ENCODE measurements at regions not wholly inside any gene's neighbourhood (a gene's known extent, or its start where the extent isn't known, plus 50 kb on each side); places are given as distances from the start of the nearest gene placed in this dataset.

- H3K27me3 ChIP-seq (ENCODE audit: control insufficient read depth in 4 of 4, insufficient read depth in 4 of 4, low read length in 3 of 4): peaks cover 0 to 3% (median 0%) of the 10 kb centered on the region in 4 donors
- 81% methylated on average over 25 of the region's 25 CpGs for WGBS
- H3K9me3 ChIP-seq (ENCODE audit: control insufficient read depth in 4 of 4, low read length in 3 of 4): no peaks in the 10 kb centered on the region
- no peak for DNase-seq (ENCODE audit: low spot score)
- H3K27ac ChIP-seq (ENCODE audit: low read depth in 1 of 2, low read length in 2 of 2): no peak overlapping the region
- H3K9ac ChIP-seq (ENCODE audit: low read depth in 1 of 2, low read length in 2 of 2): no peak overlapping the region
- TF ChIP-seq, protein P1, sequence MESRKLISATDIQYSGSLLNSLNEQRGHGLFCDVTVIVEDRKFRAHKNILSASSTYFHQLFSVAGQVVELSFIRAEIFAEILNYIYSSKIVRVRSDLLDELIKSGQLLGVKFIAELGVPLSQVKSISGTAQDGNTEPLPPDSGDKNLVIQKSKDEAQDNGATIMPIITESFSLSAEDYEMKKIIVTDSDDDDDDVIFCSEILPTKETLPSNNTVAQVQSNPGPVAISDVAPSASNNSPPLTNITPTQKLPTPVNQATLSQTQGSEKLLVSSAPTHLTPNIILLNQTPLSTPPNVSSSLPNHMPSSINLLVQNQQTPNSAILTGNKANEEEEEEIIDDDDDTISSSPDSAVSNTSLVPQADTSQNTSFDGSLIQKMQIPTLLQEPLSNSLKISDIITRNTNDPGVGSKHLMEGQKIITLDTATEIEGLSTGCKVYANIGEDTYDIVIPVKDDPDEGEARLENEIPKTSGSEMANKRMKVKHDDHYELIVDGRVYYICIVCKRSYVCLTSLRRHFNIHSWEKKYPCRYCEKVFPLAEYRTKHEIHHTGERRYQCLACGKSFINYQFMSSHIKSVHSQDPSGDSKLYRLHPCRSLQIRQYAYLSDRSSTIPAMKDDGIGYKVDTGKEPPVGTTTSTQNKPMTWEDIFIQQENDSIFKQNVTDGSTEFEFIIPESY (IDR thresholded peaks at IDR 0.05): no peak
- no peak for TF ChIP-seq FOXA2 (IDR thresholded peaks at IDR 0.05)
- TF ChIP-seq, protein P2, sequence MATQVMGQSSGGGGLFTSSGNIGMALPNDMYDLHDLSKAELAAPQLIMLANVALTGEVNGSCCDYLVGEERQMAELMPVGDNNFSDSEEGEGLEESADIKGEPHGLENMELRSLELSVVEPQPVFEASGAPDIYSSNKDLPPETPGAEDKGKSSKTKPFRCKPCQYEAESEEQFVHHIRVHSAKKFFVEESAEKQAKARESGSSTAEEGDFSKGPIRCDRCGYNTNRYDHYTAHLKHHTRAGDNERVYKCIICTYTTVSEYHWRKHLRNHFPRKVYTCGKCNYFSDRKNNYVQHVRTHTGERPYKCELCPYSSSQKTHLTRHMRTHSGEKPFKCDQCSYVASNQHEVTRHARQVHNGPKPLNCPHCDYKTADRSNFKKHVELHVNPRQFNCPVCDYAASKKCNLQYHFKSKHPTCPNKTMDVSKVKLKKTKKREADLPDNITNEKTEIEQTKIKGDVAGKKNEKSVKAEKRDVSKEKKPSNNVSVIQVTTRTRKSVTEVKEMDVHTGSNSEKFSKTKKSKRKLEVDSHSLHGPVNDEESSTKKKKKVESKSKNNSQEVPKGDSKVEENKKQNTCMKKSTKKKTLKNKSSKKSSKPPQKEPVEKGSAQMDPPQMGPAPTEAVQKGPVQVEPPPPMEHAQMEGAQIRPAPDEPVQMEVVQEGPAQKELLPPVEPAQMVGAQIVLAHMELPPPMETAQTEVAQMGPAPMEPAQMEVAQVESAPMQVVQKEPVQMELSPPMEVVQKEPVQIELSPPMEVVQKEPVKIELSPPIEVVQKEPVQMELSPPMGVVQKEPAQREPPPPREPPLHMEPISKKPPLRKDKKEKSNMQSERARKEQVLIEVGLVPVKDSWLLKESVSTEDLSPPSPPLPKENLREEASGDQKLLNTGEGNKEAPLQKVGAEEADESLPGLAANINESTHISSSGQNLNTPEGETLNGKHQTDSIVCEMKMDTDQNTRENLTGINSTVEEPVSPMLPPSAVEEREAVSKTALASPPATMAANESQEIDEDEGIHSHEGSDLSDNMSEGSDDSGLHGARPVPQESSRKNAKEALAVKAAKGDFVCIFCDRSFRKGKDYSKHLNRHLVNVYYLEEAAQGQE (IDR thresholded peaks at IDR 0.05): no peak
- TF ChIP-seq YY1 (IDR thresholded peaks at IDR 0.05): no peak
- TF ChIP-seq JUND (IDR thresholded peaks at IDR 0.05): no peak
- no peak for TF ChIP-seq HNF4A (conservative IDR thresholded peaks at IDR 0.05)
- no peak for TF ChIP-seq HNF4G (IDR thresholded peaks at IDR 0.05)
- TF ChIP-seq, protein P3, sequence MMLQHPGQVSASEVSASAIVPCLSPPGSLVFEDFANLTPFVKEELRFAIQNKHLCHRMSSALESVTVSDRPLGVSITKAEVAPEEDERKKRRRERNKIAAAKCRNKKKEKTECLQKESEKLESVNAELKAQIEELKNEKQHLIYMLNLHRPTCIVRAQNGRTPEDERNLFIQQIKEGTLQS (IDR thresholded peaks at IDR 0.05): no peak
- TF ChIP-seq RXRA (IDR thresholded peaks at IDR 0.05): no peak
- TF ChIP-seq TAF1 (conservative IDR thresholded peaks at IDR 0.05): no peak
- no peak for TF ChIP-seq EGR1 (IDR thresholded peaks at IDR 0.05; ENCODE audit: low read depth in 2 of 2)
- TF ChIP-seq GABPA (IDR thresholded peaks at IDR 0.05 in 1 of 2, conservative IDR thresholded peaks at IDR 0.05 in 1 of 2): no peak
- TF ChIP-seq NR2F2 (IDR thresholded peaks at IDR 0.05): no peak
- TF ChIP-seq SP1 (IDR thresholded peaks at IDR 0.05): no peak
- no peak for TF ChIP-seq RAD21 (IDR thresholded peaks at IDR 0.05)
- no peaks in the 10 kb centered on the region for H3K36me3 ChIP-seq (ENCODE audit: control insufficient read depth in 4 of 4, insufficient read depth in 3 of 4, low read depth in 1 of 4, low read length in 3 of 4)
- H3K4me3 ChIP-seq (ENCODE audit: low read depth in 1 of 3, low read length in 3 of 3): no peak overlapping the region
- H3K4me1 ChIP-seq (ENCODE audit: control insufficient read depth in 4 of 4, insufficient read depth in 4 of 4, low read length in 3 of 4): no peaks in the 10 kb centered on the region
These were observed 270.7 kb upstream of the C1orf174 start for GRCh38 chr1:4170548-4171340.

DNA sequence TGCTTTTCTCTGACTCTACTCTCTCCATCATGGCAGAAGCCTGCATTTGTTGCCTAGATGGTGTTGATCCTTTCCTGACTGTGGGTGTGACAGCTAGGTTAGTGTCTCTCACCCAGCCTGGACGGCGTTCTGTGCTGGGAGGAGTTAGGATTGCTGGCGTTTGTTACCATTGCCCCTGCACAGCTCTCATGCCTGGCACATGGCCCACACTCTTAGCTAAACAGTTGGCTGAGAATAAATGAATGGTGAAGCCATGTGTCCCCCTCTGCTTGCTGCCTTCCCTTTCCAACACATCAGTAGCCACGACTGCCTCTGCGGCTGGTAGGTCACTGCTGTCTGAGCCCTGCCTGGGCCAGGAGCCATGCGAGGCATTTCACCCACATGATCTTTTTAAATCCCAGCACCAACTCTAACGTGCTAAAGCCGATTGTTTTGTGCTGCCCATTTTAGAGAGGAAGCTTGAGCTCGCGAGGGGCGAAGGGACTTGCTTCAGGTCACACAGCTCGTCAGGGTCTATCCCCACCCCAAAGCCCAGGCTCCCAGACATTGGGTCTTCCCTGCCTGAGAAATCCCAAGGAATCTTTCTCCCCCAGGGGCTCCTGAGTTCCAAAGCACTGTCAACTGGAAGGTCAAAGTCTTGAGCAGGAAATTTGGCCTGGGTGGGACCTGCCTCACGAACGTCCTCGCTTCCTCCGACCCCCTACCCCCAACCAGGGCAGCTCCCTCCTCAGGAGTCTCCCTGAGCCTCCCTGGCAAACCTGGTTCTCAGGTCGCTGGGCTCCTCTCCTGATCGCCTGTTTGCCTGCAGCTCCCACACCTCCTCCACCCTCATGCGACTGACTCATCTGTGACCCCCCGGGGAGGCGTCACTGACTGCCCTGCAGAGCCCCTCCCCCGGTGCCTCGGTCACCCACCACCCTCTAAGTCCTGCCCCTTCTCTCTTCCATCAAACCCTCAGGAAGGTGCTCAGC lies 271.7 kb upstream of the C1orf174 start:
- no peak for DNase-seq (ENCODE audit: low spot score)
- Histone ChIP-seq H3K36me3 (ENCODE audit: control insufficient read depth in 4 of 4, insufficient read depth in 3 of 4, low read depth in 1 of 4, low read length in 3 of 4) (no peaks in the 10 kb centered on the region), H3K27ac (ENCODE audit: low read depth in 1 of 2, low read length in 2 of 2) (no peak overlapping the region), H3K4me1 (ENCODE audit: control insufficient read depth in 4 of 4, insufficient read depth in 4 of 4, low read length in 3 of 4) (no peaks in the 10 kb centered on the region), H3K9ac (ENCODE audit: low read depth in 1 of 2, low read length in 2 of 2) (no peak overlapping the region), H3K9me3 (ENCODE audit: control insufficient read depth in 4 of 4, low read length in 3 of 4) (no peaks in the 10 kb centered on the region), H3K4me3 (ENCODE audit: low read depth in 1 of 3, low read length in 3 of 3) (no peak overlapping the region), H3K27me3 (ENCODE audit: control insufficient read depth in 4 of 4, insufficient read depth in 4 of 4, low read length in 3 of 4) (peaks cover 0 to 3% (median 0%) of the 10 kb centered on the region in 4 donors)
- TF ChIP-seq RXRA (IDR thresholded peaks at IDR 0.05) (no peak), TAF1 (conservative IDR thresholded peaks at IDR 0.05) (no peak), HNF4G (IDR thresholded peaks at IDR 0.05) (no peak), SP1 (IDR thresholded peaks at IDR 0.05) (no peak), EGR1 (IDR thresholded peaks at IDR 0.05; ENCODE audit: low read depth in 2 of 2) (no peak)
- TF ChIP-seq, protein P1 (IDR thresholded peaks at IDR 0.05): no peak
- TF ChIP-seq, protein P3 (IDR thresholded peaks at IDR 0.05): no peak
- 44% methylated on average over 23 of the region's 23 CpGs for WGBS
